ENCODE measurements at regions not wholly inside any gene's neighbourhood (a gene's known extent, or its start where the extent isn't known, plus 50 kb on each side); places are given as distances from the start of the nearest gene placed in this dataset.

GRCh38 chr6:60679175-60679574 lies 1606.8 kb downstream of the KHDRBS2 start:
- no peak overlapping the region for H2AFZ ChIP-seq (ENCODE audit: low read length)
- no peaks in the 10 kb centered on the region for H3K27me3 ChIP-seq (replicated peaks; ENCODE audit: insufficient read depth, low read length)
- TF ChIP-seq CTCF (IDR thresholded peaks at IDR 0.05; ENCODE audit: low read length), result no peak
- no peak for TF ChIP-seq EZH2phosphoT487 (IDR thresholded peaks at IDR 0.05; ENCODE audit: low read length)
- TF ChIP-seq EZH2 (optimal IDR thresholded peaks at IDR 0.05; ENCODE audit: low read depth, low read length), result no peak
- no peak overlapping the region for H3K4me2 ChIP-seq (ENCODE audit: low read depth, low read length)
- H4K20me1 ChIP-seq (ENCODE audit: insufficient read depth, low read length), result no peaks in the 10 kb centered on the region
- no peaks in the 10 kb centered on the region for H3K4me1 ChIP-seq (ENCODE audit: low read length)
- no peaks in the 10 kb centered on the region for H3F3A ChIP-seq (ENCODE audit: insufficient read depth, low read length)
- H3K9ac ChIP-seq (ENCODE audit: low read length), result no peak overlapping the region
- H3K4me3 ChIP-seq (ENCODE audit: low read length), result no peak overlapping the region
- H3K9me3 ChIP-seq (replicated peaks; ENCODE audit: insufficient read depth, low read length), result no peaks in the 10 kb centered on the region
- no peaks in the 10 kb centered on the region for H3K79me2 ChIP-seq (ENCODE audit: low read length)
- H3K9me2 ChIP-seq (replicated peaks; ENCODE audit: insufficient read depth, low read length), result no peaks in the 10 kb centered on the region
- H3K27ac ChIP-seq (ENCODE audit: low read length), result no peak overlapping the region
- no peak for DNase-seq
- no peaks in the 10 kb centered on the region for H3K36me3 ChIP-seq (replicated peaks; ENCODE audit: insufficient read depth, low read length)

DNA sequence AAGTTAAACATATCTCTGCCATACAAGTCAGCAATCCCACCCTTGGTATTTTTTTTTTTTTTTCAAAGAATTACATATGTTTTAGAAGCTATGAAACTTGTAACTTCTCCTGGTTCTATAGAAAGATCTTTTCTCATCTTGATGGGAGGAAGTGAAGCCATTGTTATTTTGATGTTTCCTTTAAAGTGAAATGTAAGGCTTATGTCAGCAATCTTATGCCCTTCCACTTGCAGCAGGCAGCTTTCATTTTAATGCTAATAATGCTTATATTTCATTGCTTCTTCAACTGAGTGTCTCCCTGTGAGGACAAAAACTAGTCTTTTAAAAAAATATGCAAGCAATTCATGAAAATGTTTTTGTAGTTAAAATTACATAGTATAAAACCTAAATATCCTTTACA lies 1614.7 kb downstream of the KHDRBS2 start:
- H3K4me2 ChIP-seq (ENCODE audit: low read depth, low read length), result no peak overlapping the region
- peak; percentile 19 for DNase-seq
- H3K9me2 ChIP-seq (replicated peaks; ENCODE audit: insufficient read depth, low read length), result no peaks in the 10 kb centered on the region
- H3K36me3 ChIP-seq (replicated peaks; ENCODE audit: insufficient read depth, low read length), result no peaks in the 10 kb centered on the region
- no peaks in the 10 kb centered on the region for H3K27me3 ChIP-seq (replicated peaks; ENCODE audit: insufficient read depth, low read length)
- no peaks in the 10 kb centered on the region for H3K9me3 ChIP-seq (replicated peaks; ENCODE audit: insufficient read depth, low read length)
- 0 out of 2 replicates have a peak, but pooled peaks cover 7% of the 10 kb centered on the region for H3K4me1 ChIP-seq (ENCODE audit: low read length)
- no peak for TF ChIP-seq EZH2 (optimal IDR thresholded peaks at IDR 0.05; ENCODE audit: low read depth, low read length)
- TF ChIP-seq EZH2phosphoT487 (IDR thresholded peaks at IDR 0.05; ENCODE audit: low read length), result no peak
- TF ChIP-seq CTCF (IDR thresholded peaks at IDR 0.05; ENCODE audit: low read length), result no peak
- no peaks in the 10 kb centered on the region for H3K79me2 ChIP-seq (ENCODE audit: low read length)
- no peak overlapping the region for H2AFZ ChIP-seq (ENCODE audit: low read length)
- no peak overlapping the region for H3K27ac ChIP-seq (ENCODE audit: low read length)
- no peaks in the 10 kb centered on the region for H3F3A ChIP-seq (ENCODE audit: insufficient read depth, low read length)
- no peak overlapping the region for H3K4me3 ChIP-seq (ENCODE audit: low read length)
- H3K9ac ChIP-seq (ENCODE audit: low read length), result no peak overlapping the region
- no peaks in the 10 kb centered on the region for H4K20me1 ChIP-seq (ENCODE audit: insufficient read depth, low read length)

GRCh38 chr6:60670036-60670435 lies 1616.0 kb downstream of the KHDRBS2 start:
- Histone ChIP-seq H3K27me3 (replicated peaks; ENCODE audit: insufficient read depth, low read length) (no peaks in the 10 kb centered on the region), H3K4me2 (ENCODE audit: low read depth, low read length) (no peak overlapping the region), H3K27ac (ENCODE audit: low read length) (no peak overlapping the region), H3K9me3 (replicated peaks; ENCODE audit: insufficient read depth, low read length) (no peaks in the 10 kb centered on the region), H3K9me2 (replicated peaks; ENCODE audit: insufficient read depth, low read length) (no peaks in the 10 kb centered on the region), H2AFZ (ENCODE audit: low read length) (no peak overlapping the region), H3K9ac (ENCODE audit: low read length) (no peak overlapping the region), H4K20me1 (ENCODE audit: insufficient read depth, low read length) (no peaks in the 10 kb centered on the region), H3K79me2 (ENCODE audit: low read length) (no peaks in the 10 kb centered on the region), H3F3A (ENCODE audit: insufficient read depth, low read length) (no peaks in the 10 kb centered on the region), H3K36me3 (replicated peaks; ENCODE audit: insufficient read depth, low read length) (no peaks in the 10 kb centered on the region), H3K4me1 (ENCODE audit: low read length) (0 out of 2 replicates have a peak, but pooled peaks cover 7% of the 10 kb centered on the region), H3K4me3 (ENCODE audit: low read length) (no peak overlapping the region)
- no peak for DNase-seq
- TF ChIP-seq CTCF (IDR thresholded peaks at IDR 0.05; ENCODE audit: low read length) (no peak), EZH2phosphoT487 (IDR thresholded peaks at IDR 0.05; ENCODE audit: low read length) (no peak), EZH2 (optimal IDR thresholded peaks at IDR 0.05; ENCODE audit: low read depth, low read length) (no peak)
